Nephron progenitor cell (in vitro differentiated cells): ENCODE measurements at regions not wholly inside any gene's neighbourhood (a gene's known extent, or its start where the extent isn't known, plus 50 kb on each side); places are given as distances from the start of the nearest gene placed in this dataset.
"Not testable (repeated sequence)": the region's sequence is repeated elsewhere in the genome, so short reads cannot be mapped to it uniquely, and the experiment has no call there.

ENCODE experiments used
- DNase-seq: peaks from one replicate; pipeline ENCODE4 v3.0.0; 2021
- H3K27ac Mint-ChIP-seq: 2 replicates; pipeline ENCODE4 v1.8.0; 2021; ENCODE audit warnings: mild to moderate bottlenecking, moderate library complexity, mixed read lengths
- H3K27me3 Mint-ChIP-seq: 2 replicates; pipeline ENCODE4 v1.8.0; 2021; ENCODE audit warnings: mild to moderate bottlenecking, low read depth, mixed read lengths; ENCODE audit not compliant: poor library complexity
- H3K36me3 Mint-ChIP-seq: 2 replicates; pipeline ENCODE4 v1.8.0; 2021; ENCODE audit warnings: low read depth, mixed read lengths
- H3K4me1 Mint-ChIP-seq: 2 replicates; pipeline ENCODE4 v1.8.0; 2021; ENCODE audit warnings: mixed read lengths
- H3K4me3 Mint-ChIP-seq: 2 replicates; pipeline ENCODE4 v1.8.0; 2021; ENCODE audit warnings: mild to moderate bottlenecking, moderate library complexity, mixed read lengths
- H3K9me3 Mint-ChIP-seq: 2 replicates; pipeline ENCODE4 v1.8.0; 2021; ENCODE audit warnings: mild to moderate bottlenecking, moderate library complexity, mixed read lengths
- TF ChIP-seq, protein P1 (sequence below): fragments of 200-600 bp; sonication (generic); IDR thresholded peaks from 2 replicates; pipeline ENCODE4 v1.5.0; 2021; ENCODE audit warnings: antibody characterized with exemption

DNA sequence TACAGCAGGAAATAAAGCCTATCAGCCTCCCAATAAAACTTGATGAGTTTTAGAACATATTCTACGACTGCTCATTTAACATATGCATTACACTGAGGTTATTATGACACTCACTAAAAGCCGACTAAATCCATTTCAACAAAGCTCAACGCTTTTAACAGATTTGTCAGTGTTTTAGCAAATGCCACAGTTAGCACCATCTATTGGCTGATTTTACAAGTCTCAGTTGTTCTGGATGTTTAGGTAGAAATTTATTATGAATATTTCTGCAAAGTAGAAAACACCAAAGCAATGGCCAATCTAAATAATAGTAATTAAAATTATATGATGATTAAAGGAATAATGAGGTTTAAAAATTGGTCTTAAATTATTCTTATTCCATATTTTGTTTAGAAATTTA, 993.2 kb upstream of the PCDH7 start:
- Mint-ChIP-seq H3K27me3 (no peaks in the 10 kb centered on the region), H3K4me3 (no peak overlapping the region), H3K36me3 (no peaks in the 10 kb centered on the region), H3K27ac (no peak overlapping the region), H3K9me3 (no peaks in the 10 kb centered on the region), H3K4me1 (no peaks in the 10 kb centered on the region)
- TF ChIP-seq, protein P1, sequence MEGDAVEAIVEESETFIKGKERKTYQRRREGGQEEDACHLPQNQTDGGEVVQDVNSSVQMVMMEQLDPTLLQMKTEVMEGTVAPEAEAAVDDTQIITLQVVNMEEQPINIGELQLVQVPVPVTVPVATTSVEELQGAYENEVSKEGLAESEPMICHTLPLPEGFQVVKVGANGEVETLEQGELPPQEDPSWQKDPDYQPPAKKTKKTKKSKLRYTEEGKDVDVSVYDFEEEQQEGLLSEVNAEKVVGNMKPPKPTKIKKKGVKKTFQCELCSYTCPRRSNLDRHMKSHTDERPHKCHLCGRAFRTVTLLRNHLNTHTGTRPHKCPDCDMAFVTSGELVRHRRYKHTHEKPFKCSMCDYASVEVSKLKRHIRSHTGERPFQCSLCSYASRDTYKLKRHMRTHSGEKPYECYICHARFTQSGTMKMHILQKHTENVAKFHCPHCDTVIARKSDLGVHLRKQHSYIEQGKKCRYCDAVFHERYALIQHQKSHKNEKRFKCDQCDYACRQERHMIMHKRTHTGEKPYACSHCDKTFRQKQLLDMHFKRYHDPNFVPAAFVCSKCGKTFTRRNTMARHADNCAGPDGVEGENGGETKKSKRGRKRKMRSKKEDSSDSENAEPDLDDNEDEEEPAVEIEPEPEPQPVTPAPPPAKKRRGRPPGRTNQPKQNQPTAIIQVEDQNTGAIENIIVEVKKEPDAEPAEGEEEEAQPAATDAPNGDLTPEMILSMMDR, result no peak
- no peak for DNase-seq

DNA sequence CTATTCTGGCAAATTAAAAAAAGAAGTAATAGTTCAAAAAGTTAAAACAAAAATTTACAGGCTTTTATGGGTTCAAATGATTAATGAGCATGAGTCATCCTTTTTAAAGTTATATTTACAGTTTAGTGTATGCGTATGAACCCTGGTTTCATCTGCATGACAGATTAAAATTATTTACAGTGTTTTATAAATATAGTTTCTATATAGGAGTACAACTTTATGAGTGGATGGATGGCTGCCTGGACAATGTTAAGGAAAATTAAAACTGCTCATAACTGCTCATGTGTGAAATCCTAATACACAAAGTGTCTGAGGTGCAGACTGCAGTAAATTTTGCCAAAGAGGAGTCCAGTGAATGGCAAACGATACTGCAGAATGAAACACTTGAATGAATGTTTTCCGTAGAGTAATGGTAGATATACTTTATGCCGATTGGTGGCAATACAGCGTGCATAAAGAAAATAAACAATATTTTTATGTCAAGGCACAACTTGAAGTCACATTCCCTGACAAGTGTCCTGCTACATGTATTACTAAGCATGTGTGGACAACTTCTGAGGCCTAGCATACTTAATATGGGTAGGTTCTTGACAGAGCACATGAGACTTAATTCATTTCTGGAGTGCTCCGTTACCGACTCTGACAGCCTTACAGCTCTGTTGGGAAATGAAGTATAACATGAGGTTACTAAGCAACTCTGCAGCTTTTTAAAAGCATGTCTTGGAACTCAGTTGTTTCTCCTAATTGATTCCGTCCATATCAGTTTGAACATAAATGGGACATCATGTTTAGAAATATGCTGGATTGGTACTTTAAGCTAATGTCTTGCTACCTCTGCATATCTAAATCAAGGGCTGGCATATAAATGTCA, 985.6 kb upstream of the PCDH7 start:
- Mint-ChIP-seq H3K27ac (no peak overlapping the region), H3K4me1 (no peaks in the 10 kb centered on the region), H3K9me3 (no peaks in the 10 kb centered on the region), H3K4me3 (no peak overlapping the region), H3K27me3 (no peaks in the 10 kb centered on the region), H3K36me3 (no peaks in the 10 kb centered on the region)
- TF ChIP-seq, protein P1, result no peak
- no peak for DNase-seq

DNA sequence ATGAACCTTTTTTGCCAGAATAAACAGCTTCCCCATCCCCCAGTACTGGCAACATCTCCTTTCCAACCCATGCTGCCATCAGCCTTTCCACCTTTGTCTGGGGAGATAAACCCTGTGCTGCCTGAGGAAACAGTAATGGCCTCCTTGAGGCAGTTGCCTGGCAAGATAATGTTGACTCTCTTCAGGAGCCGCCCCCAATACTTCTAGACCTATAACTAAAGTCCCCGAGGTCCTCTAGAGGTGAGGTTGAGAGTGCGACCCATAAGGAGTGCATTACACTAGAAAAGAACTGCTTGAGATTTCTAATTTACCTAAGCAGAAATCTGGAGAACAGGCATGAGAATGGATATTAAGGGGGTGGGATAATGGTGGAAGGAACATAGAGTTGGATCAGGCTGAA, 963.2 kb upstream of the PCDH7 start:
- Mint-ChIP-seq H3K27ac (no peak overlapping the region), H3K27me3 (peaks cover 4% of the 10 kb centered on the region), H3K9me3 (no peaks in the 10 kb centered on the region), H3K4me1 (no peaks in the 10 kb centered on the region), H3K4me3 (no peak overlapping the region), H3K36me3 (no peaks in the 10 kb centered on the region)
- DNase-seq, result no peak
- TF ChIP-seq, protein P1, result no peak

DNA sequence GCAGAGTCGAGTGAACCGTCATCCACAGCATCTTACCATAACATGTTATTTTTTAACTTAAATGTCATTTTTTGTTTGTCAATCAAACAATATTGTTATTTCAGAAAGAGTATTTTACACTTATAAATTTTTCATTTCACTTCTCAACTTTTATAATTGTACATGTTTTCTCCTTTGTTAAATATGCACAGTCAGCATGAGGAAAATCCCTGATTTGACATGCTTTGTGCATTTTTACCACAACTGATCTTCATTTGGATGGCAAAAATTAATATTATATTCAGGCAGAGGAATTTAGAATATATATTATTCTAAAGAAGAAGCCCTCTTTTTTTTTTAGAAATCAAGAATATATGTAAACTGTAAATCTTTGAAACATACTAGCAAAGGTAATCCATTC, 958.0 kb upstream of the PCDH7 start:
- TF ChIP-seq, protein P1, result no peak
- DNase-seq, result no peak
- Mint-ChIP-seq H3K27ac (no peak overlapping the region), H3K4me1 (no peaks in the 10 kb centered on the region), H3K9me3 (no peaks in the 10 kb centered on the region), H3K36me3 (no peaks in the 10 kb centered on the region), H3K4me3 (no peak overlapping the region), H3K27me3 (peaks cover 10% of the 10 kb centered on the region)

DNA sequence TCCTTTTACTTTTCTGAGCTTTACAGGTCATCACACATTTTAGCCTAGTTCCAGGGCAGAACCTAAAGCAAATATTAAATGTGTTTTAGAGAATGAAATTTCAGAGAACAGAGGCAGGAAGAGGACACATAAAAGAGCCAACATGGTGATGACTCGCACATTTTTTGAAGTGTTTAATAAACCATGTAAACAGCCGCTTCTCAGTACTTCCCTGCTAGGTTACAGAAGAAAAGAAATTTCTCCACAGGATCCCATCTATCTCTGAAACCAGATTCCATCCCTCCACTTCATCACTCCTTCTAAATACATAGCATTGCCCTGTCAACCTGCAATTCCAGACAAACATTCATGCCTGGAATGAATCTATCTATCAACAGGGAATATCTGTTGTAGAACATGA, 949.5 kb upstream of the PCDH7 start:
- no peak for DNase-seq
- peaks cover 16% of the 10 kb centered on the region for H3K9me3 Mint-ChIP-seq
- TF ChIP-seq, protein P1, result no peak
- no peak overlapping the region for H3K27ac Mint-ChIP-seq
- H3K36me3 Mint-ChIP-seq, result peaks cover 11% of the 10 kb centered on the region
- no peak overlapping the region for H3K4me3 Mint-ChIP-seq
- H3K4me1 Mint-ChIP-seq, result no peaks in the 10 kb centered on the region
- H3K27me3 Mint-ChIP-seq, result peaks cover 6% of the 10 kb centered on the region

DNA sequence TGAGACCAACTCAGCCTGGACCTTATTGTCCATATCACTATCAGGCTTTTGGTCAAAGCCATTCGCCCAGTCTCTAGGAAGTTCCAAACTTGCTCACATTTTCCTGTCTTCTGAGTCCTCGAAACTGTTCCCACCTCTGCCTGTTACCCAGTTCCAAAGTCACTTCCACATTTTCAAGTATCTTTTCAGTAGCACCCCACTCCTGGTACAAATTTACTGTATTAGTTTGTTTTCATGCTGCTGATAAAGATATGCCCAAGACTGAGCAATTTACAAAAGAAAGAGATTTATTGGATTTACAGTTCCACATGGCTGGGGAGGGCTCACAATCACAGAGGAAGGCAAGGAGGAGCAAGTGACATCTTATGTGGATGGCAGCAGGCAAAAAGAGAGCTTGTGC, 932.0 kb upstream of the PCDH7 start:
- not testable (repeated sequence) for H3K36me3 Mint-ChIP-seq, H3K4me3 Mint-ChIP-seq, H3K27me3 Mint-ChIP-seq, H3K4me1 Mint-ChIP-seq, H3K27ac Mint-ChIP-seq, DNase-seq
- H3K9me3 Mint-ChIP-seq, result peaks cover 26% of the 10 kb centered on the region
